ENCODE measurements at regions not wholly inside any gene's neighbourhood (a gene's known extent, or its start where the extent isn't known, plus 50 kb on each side); places are given as distances from the start of the nearest gene placed in this dataset.

DNA sequence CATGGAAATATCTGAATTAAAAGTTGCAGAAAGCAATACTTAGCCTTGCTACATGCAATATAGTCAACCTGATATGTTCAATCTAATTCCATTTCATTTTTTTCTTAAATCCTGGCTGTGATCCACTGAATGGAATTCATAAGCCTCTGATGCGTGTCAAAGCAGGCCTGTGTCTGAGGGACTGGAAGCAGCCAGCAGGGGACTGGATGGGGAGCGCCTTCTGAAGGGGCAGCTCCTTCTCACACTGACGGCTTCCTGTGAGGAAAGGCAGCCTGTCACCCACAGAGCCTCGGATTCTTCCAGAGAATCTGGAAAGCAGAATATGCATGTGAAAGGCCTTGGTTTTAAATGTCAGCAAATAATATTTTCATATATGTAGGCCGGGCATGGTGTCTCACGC is 73.5 kb downstream of the KCNF1 start:
- no peak for DNase-seq (ENCODE audit: low read depth, low spot score)

More for the DNA sequence above, 73.5 kb downstream of the KCNF1 start:
- no peaks in the 10 kb centered on the region for H3K9me2 ChIP-seq (ENCODE audit: insufficient read depth)
- no peak overlapping the region for H3K9ac ChIP-seq (ENCODE audit: low read length)
- intact Hi-C loops (cut with micrococcal nuclease) = no loop called here
- H3K9me3 ChIP-seq (ENCODE audit: control insufficient read depth in 1 of 2, insufficient read depth in 1 of 2, low read depth in 1 of 2, low read length in 2 of 2) = no peaks in the 10 kb centered on the region
- POLR2A ChIA-PET = no interaction called here
- ATAC-seq = no peak
- H2AFZ ChIP-seq (ENCODE audit: low read depth, low read length, poor library complexity, severe bottlenecking) = no peak overlapping the region
- H3K79me2 ChIP-seq (ENCODE audit: insufficient read depth, low read length) = no peaks in the 10 kb centered on the region
- H4K20me1 ChIP-seq (ENCODE audit: insufficient read depth) = no peaks in the 10 kb centered on the region
- H3K36me3 ChIP-seq (ENCODE audit: control insufficient read depth in 1 of 2, insufficient read depth in 2 of 2, low read length in 2 of 2) = no peaks in the 10 kb centered on the region
- TF ChIP-seq ZNF274 (IDR thresholded peaks at IDR 0.05; ENCODE audit: low read depth, low read length) = no peak
- TF ChIP-seq ELF1 (IDR thresholded peaks at IDR 0.05; ENCODE audit: borderline replicate concordance, low read depth) = no peak
- no peak for TF ChIP-seq EGR1 (IDR thresholded peaks at IDR 0.05; ENCODE audit: low read depth)
- no peak for TF ChIP-seq EZH2phosphoT487 (IDR thresholded peaks at IDR 0.05; ENCODE audit: borderline replicate concordance)
- TF ChIP-seq YY1 (IDR thresholded peaks at IDR 0.05; ENCODE audit: extremely low read depth, insufficient replicate concordance, low read depth, low read length) = no peak
- TF ChIP-seq, protein P1, sequence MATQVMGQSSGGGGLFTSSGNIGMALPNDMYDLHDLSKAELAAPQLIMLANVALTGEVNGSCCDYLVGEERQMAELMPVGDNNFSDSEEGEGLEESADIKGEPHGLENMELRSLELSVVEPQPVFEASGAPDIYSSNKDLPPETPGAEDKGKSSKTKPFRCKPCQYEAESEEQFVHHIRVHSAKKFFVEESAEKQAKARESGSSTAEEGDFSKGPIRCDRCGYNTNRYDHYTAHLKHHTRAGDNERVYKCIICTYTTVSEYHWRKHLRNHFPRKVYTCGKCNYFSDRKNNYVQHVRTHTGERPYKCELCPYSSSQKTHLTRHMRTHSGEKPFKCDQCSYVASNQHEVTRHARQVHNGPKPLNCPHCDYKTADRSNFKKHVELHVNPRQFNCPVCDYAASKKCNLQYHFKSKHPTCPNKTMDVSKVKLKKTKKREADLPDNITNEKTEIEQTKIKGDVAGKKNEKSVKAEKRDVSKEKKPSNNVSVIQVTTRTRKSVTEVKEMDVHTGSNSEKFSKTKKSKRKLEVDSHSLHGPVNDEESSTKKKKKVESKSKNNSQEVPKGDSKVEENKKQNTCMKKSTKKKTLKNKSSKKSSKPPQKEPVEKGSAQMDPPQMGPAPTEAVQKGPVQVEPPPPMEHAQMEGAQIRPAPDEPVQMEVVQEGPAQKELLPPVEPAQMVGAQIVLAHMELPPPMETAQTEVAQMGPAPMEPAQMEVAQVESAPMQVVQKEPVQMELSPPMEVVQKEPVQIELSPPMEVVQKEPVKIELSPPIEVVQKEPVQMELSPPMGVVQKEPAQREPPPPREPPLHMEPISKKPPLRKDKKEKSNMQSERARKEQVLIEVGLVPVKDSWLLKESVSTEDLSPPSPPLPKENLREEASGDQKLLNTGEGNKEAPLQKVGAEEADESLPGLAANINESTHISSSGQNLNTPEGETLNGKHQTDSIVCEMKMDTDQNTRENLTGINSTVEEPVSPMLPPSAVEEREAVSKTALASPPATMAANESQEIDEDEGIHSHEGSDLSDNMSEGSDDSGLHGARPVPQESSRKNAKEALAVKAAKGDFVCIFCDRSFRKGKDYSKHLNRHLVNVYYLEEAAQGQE (IDR thresholded peaks at IDR 0.05; ENCODE audit: low read depth) = no peak
- no peak for TF ChIP-seq ZFX (IDR thresholded peaks at IDR 0.05)
- no peak for TF ChIP-seq JUND (IDR thresholded peaks at IDR 0.05)
- TF ChIP-seq CBX3 (IDR thresholded peaks at IDR 0.05; ENCODE audit: low read depth) = no peak
- TF ChIP-seq CEBPB (IDR thresholded peaks at IDR 0.05; ENCODE audit: low read depth) = no peak
- TF ChIP-seq SIN3A (IDR thresholded peaks at IDR 0.05; ENCODE audit: low read depth) = no peak
- no peak for TF ChIP-seq POLR2AphosphoS5 (IDR thresholded peaks at IDR 0.05; ENCODE audit: low read depth, low read length)
- TF ChIP-seq, protein P2, sequence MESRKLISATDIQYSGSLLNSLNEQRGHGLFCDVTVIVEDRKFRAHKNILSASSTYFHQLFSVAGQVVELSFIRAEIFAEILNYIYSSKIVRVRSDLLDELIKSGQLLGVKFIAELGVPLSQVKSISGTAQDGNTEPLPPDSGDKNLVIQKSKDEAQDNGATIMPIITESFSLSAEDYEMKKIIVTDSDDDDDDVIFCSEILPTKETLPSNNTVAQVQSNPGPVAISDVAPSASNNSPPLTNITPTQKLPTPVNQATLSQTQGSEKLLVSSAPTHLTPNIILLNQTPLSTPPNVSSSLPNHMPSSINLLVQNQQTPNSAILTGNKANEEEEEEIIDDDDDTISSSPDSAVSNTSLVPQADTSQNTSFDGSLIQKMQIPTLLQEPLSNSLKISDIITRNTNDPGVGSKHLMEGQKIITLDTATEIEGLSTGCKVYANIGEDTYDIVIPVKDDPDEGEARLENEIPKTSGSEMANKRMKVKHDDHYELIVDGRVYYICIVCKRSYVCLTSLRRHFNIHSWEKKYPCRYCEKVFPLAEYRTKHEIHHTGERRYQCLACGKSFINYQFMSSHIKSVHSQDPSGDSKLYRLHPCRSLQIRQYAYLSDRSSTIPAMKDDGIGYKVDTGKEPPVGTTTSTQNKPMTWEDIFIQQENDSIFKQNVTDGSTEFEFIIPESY (IDR thresholded peaks at IDR 0.05; ENCODE audit: extremely low read depth, insufficient replicate concordance, low read length) = no peak
- TF ChIP-seq, protein P3, sequence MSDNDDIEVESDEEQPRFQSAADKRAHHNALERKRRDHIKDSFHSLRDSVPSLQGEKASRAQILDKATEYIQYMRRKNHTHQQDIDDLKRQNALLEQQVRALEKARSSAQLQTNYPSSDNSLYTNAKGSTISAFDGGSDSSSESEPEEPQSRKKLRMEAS (IDR thresholded peaks at IDR 0.05) = no peak
- no peak for TF ChIP-seq RAD21 (IDR thresholded peaks at IDR 0.05; ENCODE audit: low read depth)
- H3K4me2 ChIP-seq (ENCODE audit: low read length) = no peak overlapping the region
- RAD21 ChIA-PET (ENCODE audit: low non-redundant PET in 1 of 2, low total read pairs in 2 of 2, uncharacterized antibody in 2 of 2, unreplicated experiment in 2 of 2) = no interaction called here
- no peak overlapping the region for H3K27ac ChIP-seq (ENCODE audit: low read depth, low read length)
- CTCF ChIA-PET = no interaction called here
- no TSS peak for BruUV-seq (replicated peaks)
- peaks cover 0 to 5% of the 10 kb centered on the region in 2 experiments; a peak in 1 of 4 replicates for H3K4me1 ChIP-seq (ENCODE audit: control insufficient read depth in 1 of 2, insufficient read depth in 2 of 2, low read length in 2 of 2)
- no peaks in the 10 kb centered on the region for H3K27me3 ChIP-seq (ENCODE audit: insufficient read depth, low read length)
- no peak overlapping the region for H3K4me3 ChIP-seq (replicated peaks in 1 of 2; ENCODE audit: low read depth in 1 of 2, low read length in 2 of 2)
